G401 (cell line): ENCODE measurements at regions not wholly inside any gene's neighbourhood (a gene's known extent, or its start where the extent isn't known, plus 50 kb on each side); places are given as distances from the start of the nearest gene placed in this dataset.

Source experiments
- DNase-seq: peaks from one replicate; pipeline ENCODE4 v3.0.0-alpha.2; 2015; ENCODE audit warnings: low spot score
- in situ Hi-C: cut with HindIII; loops from 2 replicates; pipeline ENCODE4 v1.10.0; 2016; ENCODE audit warnings: low sequenced_read_pairs, mixed read lengths

DNA sequence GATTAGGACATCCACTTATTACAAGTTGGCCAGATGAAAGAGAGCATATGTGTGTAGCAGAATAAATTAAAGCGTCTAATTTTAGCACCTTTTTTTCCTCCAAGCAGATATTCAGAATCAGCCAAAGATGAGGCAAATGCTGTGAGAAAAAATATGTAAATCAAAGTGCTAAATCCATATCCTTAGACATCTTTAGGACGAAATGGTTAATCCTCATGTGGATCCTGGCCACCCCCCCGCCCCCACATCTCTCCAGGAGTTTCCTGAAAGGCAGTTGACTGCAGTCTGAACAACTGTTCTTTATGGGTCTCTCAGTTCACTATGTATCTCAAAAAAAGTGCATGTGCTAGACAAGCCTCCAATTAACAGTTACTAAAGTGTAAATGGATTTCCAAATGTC is 1768.1 kb upstream of the SEL1L start:
- no peak for DNase-seq
- in situ Hi-C loops, result no loop called here

DNA sequence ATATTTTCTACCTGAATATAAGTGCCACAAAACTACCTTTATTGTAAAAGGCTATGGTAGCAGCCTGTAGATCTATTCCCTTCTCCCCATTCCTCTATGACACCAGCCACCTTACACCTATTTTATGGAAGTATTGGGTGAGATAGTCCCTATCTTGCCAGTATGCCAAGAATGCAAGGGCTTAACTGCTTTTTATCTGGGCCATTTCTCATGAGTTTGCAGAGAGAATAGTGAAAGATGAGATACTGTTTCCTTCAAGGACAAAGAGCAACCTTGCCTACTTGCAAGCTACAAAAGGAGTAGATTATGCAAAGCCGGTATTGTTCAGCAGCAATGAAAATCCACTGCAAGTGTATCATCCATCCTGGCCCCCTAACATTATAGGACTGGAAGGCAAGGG is 1775.6 kb upstream of the SEL1L start:
- no peak for DNase-seq
- in situ Hi-C loops, result no loop called here

DNA sequence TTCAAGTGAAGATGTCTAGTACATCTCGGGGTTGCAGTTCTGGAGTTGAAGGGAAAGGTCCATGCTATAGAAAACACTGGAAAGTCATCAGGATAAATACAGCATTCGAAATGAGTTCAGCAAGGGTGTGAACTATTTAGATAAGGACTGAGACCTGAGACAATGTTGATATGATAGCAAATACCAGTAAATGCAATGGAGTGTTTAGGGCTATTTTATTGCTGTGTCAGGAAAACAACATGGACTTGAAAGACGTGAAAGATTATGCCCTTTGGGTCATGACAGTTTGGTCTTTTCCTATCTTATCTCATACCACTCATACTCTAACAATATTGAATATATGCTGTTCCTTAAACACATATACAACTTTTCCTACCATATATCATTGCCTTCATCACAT is 1776.2 kb upstream of the SEL1L start:
- no peak for DNase-seq
- in situ Hi-C loops, result no loop called here

DNA sequence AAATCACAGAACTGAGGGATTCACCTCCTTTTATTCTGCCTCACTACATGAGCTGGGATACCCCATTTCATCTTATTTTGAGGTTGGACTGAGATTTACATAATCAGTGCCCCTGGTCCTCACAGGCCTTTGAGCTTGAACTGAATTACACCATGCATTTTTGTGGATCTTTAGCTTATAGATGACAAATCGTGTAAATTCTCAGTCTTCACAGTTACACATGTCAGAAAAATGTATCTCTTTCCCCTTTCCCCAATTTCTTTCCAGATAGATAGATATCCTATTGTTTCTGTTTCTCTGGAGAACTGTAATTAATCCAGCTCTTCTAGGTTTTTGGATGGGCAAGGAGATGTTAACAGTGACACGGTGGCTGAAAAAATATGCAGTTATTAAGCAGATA is 1778.9 kb upstream of the SEL1L start:
- in situ Hi-C loops, result no loop called here
- DNase-seq, result no peak

DNA sequence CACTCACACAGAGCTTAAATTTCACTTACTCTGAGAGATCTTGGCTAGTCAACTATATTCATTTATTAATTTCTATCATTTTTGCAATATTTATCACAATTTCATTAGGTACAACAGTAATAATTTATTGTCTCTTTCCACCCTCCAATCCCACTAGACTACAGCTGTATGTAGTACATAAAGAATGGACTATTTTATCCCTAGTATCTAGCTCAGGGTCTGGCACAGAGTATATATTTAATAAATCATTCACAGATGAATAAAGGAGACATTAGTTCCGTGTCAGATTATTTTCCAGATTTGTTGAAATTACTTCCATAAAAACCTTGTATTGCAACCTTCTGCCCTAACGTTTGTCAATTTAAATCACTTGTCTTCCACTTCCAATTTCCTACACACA is 1781.1 kb upstream of the SEL1L start:
- DNase-seq, result no peak
- in situ Hi-C loops, result no loop called here

DNA sequence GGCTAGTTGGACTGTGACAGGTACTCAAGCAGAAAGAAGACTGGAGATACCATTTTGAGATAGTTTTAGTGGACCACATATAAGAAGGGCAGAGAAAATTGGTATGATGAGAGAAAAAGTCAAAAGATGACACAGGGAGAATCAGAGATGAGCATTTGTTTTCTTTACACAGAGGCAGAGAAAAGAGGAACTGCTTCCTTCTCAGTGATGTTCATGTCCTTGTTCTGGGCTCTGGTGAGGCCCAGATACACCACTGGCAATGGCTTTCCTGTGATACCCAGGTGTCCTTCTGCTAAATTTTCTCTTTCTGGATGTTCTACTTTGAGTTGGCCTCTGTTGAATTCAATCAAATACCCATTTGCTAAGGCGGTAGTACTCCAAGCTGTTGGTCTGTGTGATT is 1782.7 kb upstream of the SEL1L start:
- DNase-seq, result no peak
- in situ Hi-C loops, result no loop called here

DNA sequence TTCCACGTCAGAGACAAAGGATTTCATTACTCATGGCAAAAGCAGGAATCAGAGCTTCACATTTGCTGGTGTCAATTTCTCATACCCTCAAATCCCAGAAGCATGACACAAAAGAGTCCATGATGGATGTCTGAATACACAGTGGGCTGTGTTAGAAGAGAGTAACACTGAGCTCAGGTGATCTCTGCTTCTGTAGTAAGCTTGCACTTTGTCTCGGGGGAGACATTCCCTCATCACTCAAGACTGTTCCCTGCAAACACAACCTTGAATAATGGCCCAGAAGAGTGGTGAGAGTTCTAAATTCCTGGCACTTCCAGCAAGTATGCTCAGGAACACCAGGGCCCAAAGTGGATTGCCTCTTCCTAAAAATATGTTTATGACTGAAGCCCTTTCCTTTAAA is 1787.2 kb upstream of the SEL1L start:
- in situ Hi-C loops, result no loop called here
- DNase-seq, result no peak

DNA sequence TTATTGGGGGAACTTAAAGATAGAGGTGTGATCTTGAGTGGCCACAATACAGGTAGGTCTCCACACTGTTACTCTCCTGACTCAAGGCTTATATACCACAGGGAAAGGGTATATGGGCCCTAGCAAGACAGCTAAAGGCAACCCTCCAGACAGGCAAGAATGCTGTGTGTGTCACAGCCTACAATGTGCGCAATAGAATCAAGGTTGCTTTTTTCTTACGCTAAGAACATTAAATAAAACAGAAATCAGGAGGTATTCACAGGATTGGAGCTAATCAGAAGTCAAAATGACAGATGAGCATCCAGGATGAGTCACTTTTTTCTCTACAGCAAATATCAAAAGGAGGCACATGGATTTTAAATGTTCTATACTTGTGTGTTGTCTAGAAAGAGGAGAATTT is 1797.9 kb upstream of the SEL1L start:
- in situ Hi-C loops, result no loop called here
- no peak for DNase-seq

DNA sequence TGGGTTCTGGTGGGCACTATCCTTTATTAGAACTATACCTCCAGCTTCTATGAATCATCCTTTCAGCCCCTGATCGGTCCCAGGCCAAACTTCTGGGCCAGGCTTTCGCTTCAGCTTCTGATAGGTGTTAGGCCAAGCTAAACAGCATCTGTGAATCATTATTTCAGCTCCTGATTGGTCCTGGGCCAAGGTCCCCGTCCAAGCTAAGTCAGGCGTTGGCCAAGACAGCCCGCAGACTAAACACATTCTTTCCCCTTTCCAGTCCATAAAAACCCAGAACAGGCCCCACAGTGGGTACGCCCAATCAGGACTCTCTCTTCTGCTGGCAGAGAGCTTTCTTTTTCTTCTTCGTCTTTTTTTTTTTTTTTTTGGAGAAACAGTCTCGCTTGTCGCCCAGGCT is 1808.9 kb upstream of the SEL1L start:
- in situ Hi-C loops, result no loop called here
- no peak for DNase-seq

DNA sequence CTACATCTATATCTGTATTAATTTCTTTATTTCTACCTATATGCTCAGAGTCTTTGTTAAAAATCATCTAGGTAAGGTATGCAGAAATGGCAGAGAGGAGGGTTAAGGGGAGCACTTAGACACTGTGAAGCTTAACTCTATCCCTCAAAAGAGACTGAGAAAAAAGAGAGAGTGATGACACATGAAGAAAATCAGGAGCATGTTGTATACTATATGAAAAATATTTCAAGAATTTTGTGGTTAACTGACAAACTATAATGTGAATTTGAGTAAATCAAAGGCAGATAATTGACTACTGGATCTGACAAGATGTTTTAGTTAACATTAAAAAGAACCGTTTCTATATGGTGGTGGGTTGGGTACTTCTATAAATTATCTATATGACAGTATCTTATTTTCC is 1814.2 kb upstream of the SEL1L start:
- DNase-seq, result no peak
- in situ Hi-C loops, result no loop called here

DNA sequence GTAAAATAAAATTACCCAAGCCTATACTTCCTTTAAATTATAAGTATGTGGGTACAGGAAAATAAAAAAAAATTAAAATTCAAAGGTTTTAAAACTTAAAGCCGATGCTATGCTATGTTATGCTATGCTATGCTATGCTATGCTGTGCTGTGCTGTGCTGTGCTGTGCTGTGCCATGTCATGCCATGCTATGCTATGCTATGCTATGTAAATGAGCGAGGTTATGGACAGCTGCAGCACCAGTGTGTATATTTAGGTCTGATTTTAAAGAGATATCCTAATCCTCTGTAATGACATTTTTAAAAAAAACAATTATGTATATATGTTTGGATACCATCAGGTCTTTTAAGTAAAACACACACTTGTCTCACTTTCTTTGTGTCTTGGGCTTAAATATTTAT is 1822.0 kb upstream of the SEL1L start:
- no peak for DNase-seq
- in situ Hi-C loops, result no loop called here

DNA sequence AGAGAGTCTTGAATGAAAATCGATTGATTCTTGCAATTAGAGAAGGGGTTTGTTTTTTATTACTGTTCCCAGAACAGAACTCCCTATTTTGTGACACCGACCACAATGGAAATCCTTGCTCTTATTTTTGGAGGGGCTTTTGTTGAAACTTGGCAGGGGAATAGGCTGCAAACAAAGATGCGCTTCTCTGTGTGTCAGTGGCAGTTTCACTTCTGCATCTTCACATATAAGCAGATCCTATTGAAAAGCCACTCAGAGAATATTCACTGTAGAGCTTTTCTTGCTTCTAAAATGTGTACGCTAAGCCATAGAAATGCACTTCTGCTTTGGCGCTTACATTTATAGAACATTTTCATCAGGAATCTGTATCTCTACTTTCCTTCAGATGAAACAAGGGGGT is 1822.4 kb upstream of the SEL1L start:
- in situ Hi-C loops, result no loop called here
- DNase-seq, result no peak

DNA sequence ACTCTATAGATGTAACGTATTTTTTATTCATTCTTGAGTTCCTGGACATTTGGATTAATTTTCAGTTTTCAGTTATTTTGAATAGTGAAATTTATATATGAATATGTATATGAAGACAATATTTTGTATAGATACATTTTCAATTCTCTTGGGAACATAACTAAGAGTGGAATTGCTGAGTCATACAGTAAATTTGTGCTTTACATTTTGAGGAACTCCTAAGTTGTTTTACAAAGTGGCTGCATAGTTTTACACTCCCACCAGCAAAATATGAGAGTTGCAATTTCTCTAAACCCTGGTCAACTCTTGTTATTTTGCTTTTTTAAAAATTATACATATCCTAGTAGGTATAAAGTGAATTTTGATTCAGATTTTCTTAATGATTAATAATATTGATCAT is 1838.6 kb upstream of the SEL1L start:
- in situ Hi-C loops, result no loop called here
- DNase-seq, result no peak

DNA sequence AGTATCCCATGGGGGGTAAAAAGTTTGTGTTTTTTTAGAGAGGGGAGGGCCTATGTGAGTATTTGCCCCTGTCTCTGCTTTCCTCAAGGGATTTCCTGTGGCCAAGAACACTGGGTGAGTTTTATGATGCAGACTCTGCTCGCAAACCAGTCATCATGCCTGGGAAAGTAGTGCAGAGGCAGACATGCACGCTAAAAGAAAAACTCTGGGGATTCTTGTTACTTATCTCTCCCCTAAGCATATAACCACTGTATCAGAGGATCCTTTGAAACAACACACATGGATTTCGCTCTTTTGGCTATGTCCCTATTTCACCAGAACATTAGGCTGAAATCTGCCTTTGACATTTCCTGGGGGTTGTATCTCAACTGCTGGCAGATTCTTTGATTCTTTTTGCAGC is 1845.8 kb upstream of the SEL1L start:
- in situ Hi-C loops, result no loop called here
- DNase-seq, result no peak

DNA sequence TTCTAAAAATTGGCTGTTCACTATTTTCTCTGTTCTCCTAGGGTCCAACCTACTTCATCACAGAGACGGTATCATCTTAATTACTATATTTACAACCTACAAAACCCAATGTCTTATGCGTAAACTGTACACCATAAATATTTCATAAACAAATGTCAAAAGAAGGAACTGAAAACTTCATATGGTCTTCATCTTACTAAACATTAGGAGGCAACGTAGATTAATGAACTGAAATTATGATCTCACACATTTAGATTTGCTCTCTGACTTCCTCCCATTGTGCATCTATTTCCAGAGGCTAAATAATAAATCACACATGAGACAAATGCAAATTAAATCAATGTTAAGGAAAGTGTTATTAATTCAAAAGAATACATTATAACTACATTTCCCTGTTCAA is 1850.6 kb upstream of the SEL1L start:
- in situ Hi-C loops, result no loop called here
- DNase-seq, result no peak

DNA sequence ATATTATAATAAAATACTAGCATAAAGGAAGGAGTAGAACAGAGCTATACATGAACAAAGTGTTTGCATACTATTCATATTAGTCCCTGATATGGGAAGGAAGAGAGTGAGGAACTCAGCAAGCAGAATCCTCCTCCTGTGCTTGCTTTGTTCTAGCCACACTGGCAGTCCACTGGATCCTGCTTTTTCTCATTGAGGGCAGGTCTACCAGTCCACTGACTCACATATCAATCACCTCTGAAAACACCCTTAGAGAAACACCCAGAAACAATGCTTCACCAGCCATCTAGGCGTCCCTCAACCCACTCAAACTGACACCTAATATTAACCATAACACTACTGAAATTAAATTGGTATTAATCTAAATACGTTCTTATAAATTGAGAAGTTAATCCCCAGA is 1861.7 kb upstream of the SEL1L start:
- no peak for DNase-seq
- in situ Hi-C loops, result no loop called here

DNA sequence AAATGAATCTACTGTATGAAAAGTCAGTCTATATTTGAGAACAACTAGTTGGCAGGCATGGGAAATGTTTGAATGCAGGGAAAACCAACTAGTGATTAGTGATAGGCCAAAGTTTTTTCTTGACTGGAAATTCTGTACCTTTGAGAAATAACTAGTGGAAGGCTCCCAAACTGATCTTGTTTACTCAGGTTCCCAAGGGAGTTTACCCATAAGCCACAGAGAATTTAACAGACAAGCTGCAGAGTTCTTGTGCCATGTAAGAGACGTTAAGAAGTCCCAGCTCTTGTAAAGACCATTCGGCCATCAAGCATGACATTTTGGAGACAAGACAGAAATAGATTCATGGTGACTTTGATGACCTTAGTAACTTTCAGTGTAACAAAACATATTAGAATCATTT is 1882.8 kb upstream of the SEL1L start:
- in situ Hi-C loops, result no loop called here
- no peak for DNase-seq

DNA sequence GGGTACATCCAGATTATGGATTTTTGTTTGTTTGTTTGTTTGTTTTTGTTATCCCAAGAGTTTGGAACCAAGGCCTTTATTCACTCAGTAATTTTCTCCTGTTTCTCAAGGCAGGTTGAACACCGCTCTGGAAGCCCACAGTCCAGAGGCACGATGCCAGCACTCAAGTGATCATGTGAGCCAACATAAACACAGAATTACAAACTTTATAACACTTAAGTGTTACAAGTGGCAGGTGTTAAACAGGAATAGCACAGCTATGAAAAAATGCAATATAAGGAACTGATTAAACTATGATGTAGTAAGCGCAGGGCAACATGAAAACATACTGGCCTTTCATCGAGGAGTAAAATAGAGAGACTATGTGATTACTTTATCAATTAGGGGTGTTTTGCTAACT is 1885.8 kb upstream of the SEL1L start:
- no peak for DNase-seq
- in situ Hi-C loops, result no loop called here

DNA sequence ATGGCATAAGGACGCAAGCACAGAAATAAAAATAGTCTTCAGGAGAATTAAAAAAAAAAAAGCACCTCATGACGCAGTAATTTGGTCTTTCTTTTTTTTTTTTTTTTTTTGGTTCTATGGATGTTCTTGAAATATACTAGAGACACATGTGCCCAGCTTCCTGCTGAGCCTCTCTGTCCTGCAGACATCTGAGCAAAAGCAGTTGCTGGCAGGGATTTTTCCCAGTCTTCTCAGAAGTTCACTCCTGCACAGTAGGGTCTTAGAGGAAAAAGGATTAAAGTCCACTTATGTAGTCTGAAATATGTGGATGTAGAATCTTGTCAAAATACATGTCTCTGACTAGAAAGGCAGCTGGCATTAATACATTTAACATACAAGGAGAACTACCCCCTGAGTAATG is 1888.1 kb upstream of the SEL1L start:
- DNase-seq, result no peak
- in situ Hi-C loops, result no loop called here

DNA sequence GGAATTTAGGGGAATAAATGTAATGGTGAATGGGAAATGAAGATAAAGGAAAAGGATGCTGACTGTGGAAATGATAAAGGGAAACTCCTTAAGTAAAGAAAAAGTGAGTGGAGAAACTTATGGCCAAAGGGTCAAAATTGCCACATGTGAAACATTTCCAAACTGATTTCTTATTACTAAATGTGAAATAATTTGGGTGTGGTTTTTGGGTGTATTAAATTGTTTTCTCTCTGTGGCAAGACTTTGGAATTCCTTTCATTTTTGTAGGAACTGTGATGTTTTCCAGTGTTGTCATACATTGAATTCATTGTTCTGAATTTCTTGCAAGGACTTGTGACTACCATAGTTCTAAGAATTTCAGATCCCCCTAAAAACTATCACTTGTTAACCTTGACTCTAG is 1891.5 kb upstream of the SEL1L start:
- DNase-seq, result no peak

DNA sequence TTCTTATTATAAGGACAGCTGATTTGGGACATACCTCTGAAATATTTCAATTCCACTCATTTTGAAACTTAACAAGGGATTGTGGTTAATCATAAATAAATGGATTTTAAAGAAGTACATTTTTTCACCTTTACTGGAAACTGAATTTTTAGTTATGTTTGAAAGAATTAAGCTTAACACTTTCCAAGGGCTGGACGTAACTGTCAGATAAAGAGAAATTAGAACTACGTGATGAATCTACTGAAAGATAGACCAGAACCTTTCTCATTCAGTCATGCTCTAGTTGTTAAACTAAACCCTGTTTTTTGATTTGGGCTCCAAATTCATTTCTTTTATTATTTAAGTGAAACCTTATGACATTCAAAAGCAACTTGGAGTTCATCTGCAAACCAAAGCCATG is 1892.1 kb upstream of the SEL1L start:
- no peak for DNase-seq
- in situ Hi-C loops, result no loop called here

More for the DNA sequence above, 1891.5 kb upstream of the SEL1L start:
- in situ Hi-C loops, result no loop called here

DNA sequence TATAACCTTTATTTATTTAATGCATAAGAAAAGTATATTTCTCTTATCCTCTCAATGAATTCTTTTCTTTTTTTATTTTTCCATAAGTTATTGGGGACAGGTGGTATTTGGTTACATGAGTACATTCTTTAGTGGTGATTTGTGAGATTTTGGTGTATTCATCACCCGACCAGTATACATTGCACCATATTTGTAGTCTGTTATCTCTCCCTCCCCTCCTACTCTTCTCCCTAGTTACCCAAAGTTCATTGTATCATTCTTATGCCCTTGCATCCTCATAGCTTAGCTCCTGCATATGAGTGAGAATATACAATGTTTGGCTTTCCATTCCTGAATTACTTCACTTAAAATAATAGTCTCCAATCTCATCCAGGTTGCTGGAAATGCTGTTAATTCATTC is 1900.0 kb upstream of the SEL1L start:
- in situ Hi-C loops, result no loop called here
- DNase-seq, result no peak
